Kidney epithelial cell (primary cell): ENCODE measurements at regions not wholly inside any gene's neighbourhood (a gene's known extent, or its start where the extent isn't known, plus 50 kb on each side); places are given as distances from the start of the nearest gene placed in this dataset.

Experiments
- DNase-seq: peaks from one replicate; pipeline ENCODE4 v3.0.0-alpha.2; 2010; ENCODE audit warnings: low read depth
- H3K27me3 ChIP-seq: 2 replicates; pipeline ENCODE4 v1.6.0; 2011; ENCODE audit warnings: low read length; ENCODE audit not compliant: control insufficient read depth, insufficient read depth
- H3K36me3 ChIP-seq: 2 replicates; pipeline ENCODE4 v1.5.1; 2011; ENCODE audit warnings: low read length; ENCODE audit not compliant: control insufficient read depth, insufficient read depth
- H3K4me3 ChIP-seq: 2 replicates; pipeline ENCODE4 v1.5.1; 2011; ENCODE audit warnings: low read depth, mild to moderate bottlenecking, control low read depth, low read length
- CTCF ChIP-seq: IDR thresholded peaks from 2 replicates; pipeline ENCODE4 v1.5.1; 2011; ENCODE audit warnings: mild to moderate bottlenecking, moderate library complexity, low read length, control low read depth, inconsistent platforms; ENCODE audit not compliant: insufficient read depth, poor library complexity, severe bottlenecking

GRCh38 chr4:100095729-100096595, 94.3 kb downstream of the DDIT4L start:
- Histone ChIP-seq H3K4me3 (no peak overlapping the region), H3K36me3 (no peaks in the 10 kb centered on the region), H3K27me3 (no peaks in the 10 kb centered on the region)
- DNase-seq = peak; percentile 54
- TF ChIP-seq CTCF = peak; percentile 79

GRCh38 chr4:100093091-100093866, 97.0 kb downstream of the DDIT4L start:
- Histone ChIP-seq H3K4me3 (no peak overlapping the region), H3K36me3 (no peaks in the 10 kb centered on the region), H3K27me3 (no peaks in the 10 kb centered on the region)
- DNase-seq = peak; percentile 72
- TF ChIP-seq CTCF = peak; percentile 81

GRCh38 chr4:100087743-100088142, 102.5 kb downstream of the DDIT4L start:
- DNase-seq = no peak
- TF ChIP-seq CTCF = no peak
- Histone ChIP-seq H3K36me3 (no peaks in the 10 kb centered on the region), H3K4me3 (no peak overlapping the region), H3K27me3 (no peaks in the 10 kb centered on the region)

GRCh38 chr4:100086766-100087431, 103.4 kb downstream of the DDIT4L start:
- Histone ChIP-seq H3K27me3 (no peaks in the 10 kb centered on the region), H3K36me3 (no peaks in the 10 kb centered on the region), H3K4me3 (no peak overlapping the region)
- no peak for TF ChIP-seq CTCF
- no peak for DNase-seq

- no peak for DNase-seq
- Histone ChIP-seq H3K27me3 (no peaks in the 10 kb centered on the region), H3K36me3 (no peaks in the 10 kb centered on the region), H3K4me3 (no peak overlapping the region)
- TF ChIP-seq CTCF = no peak
Observed at GRCh38 chr4:100084892-100085291, 105.4 kb downstream of the DDIT4L start.
